Endothelial cell of umbilical vein (primary cell): ENCODE measurements at regions not wholly inside any gene's neighbourhood (a gene's known extent, or its start where the extent isn't known, plus 50 kb on each side); places are given as distances from the start of the nearest gene placed in this dataset.

ENCODE experiments used
- BruUV-seq: library from RNA; stranded (reverse); fragments of 400-500 nt; replicated peaks from 2 replicates; lab custom pipeline; 2021; lab: Mats Ljungman, UMichigan
- CTCF ChIA-PET: fragments of 300-600, 350-600 bp; sonication (Branson Sonifier 250); formaldehyde crosslinking; loops from one replicate; lab custom pipeline; 2021; ENCODE audit warnings: antibody characterized with exemption, inconsistent platforms; lab: Charles Lee
- POLR2A ChIA-PET: fragments of 300-600, 350-600 bp; sonication (Branson Sonifier 250); formaldehyde crosslinking; loops from one replicate; lab custom pipeline; 2021; ENCODE audit warnings: antibody characterized with exemption, inconsistent platforms; lab: Charles Lee
- DNase-seq: peaks from one replicate; pipeline ENCODE4 v3.0.0-alpha.2; 2011; ENCODE audit warnings: low read depth, low spot score
- FAIRE-seq: peaks from 2 replicates; lab custom pipeline; 2011; peaks lifted over from hg19 to GRCh38; lab: Jason Lieb, UNC
- H2AFZ ChIP-seq: 2 replicates; pipeline ENCODE4 v1.6.0; 2012; ENCODE audit warnings: low read depth, low read length, control low read depth, inconsistent platforms
- H3K27ac ChIP-seq: 2 replicates; pipeline ENCODE4 v1.5.1; 2011; ENCODE audit warnings: low read depth, mild to moderate bottlenecking, control low read depth, low read length, moderate library complexity; ENCODE audit not compliant: insufficient read depth
- H3K27me3 ChIP-seq, 2 experiments: 2 replicates each; pipeline versions ENCODE4 v1.6.0 to v1.6.1; 2011; ENCODE audit warnings: low read length in 2 of 2, mixed read lengths in 1 of 2; ENCODE audit not compliant: control insufficient read depth in 2 of 2, insufficient read depth in 2 of 2
- H3K36me3 ChIP-seq, 2 experiments: 2 replicates in 1 of 2; 3 replicates in 1 of 2; pipeline ENCODE4 v1.5.1; 2011; ENCODE audit warnings: low read length in 2 of 2, mild to moderate bottlenecking in 1 of 2, moderate library complexity in 1 of 2; ENCODE audit not compliant: control insufficient read depth in 2 of 2, insufficient read depth in 2 of 2; ENCODE audit errors: extremely low read depth in 1 of 2
- H3K4me1 ChIP-seq: 3 replicates; pipeline ENCODE4 v1.5.1; 2011; ENCODE audit warnings: mild to moderate bottlenecking, low read length; ENCODE audit not compliant: control insufficient read depth, insufficient read depth; ENCODE audit errors: extremely low read depth
- H3K4me2 ChIP-seq: 2 replicates; pipeline ENCODE4 v1.6.1; 2011; ENCODE audit warnings: low read length, control low read depth, mixed read lengths; ENCODE audit not compliant: insufficient read depth
- H3K4me3 ChIP-seq, 3 experiments: fragments of 200-600 bp in 1 of 3; sonication (generic), shearing (Covaris generic) in 1 of 3; replicated peaks in 1 of 3; 2 replicates each; pipeline ENCODE4 v1.5.1; 2011 to 2016; ENCODE audit warnings: control low read depth in 3 of 3, low read length in 3 of 3, mild to moderate bottlenecking in 2 of 3, inconsistent platforms in 1 of 3, low read depth in 1 of 3, moderate library complexity in 1 of 3; ENCODE audit not compliant: insufficient read depth in 1 of 3
- H3K79me2 ChIP-seq: 2 replicates; pipeline ENCODE4 v1.6.0; 2012; ENCODE audit warnings: low read length, inconsistent platforms; ENCODE audit not compliant: control insufficient read depth, insufficient read depth
- H3K9ac ChIP-seq: replicated peaks from 2 replicates; pipeline ENCODE3; 2011; ENCODE audit warnings: low read length, control low read depth; ENCODE audit not compliant: insufficient read depth; ENCODE audit errors: extremely low read depth
- H3K9me1 ChIP-seq: replicated peaks from 3 replicates; pipeline ENCODE4 v1.6.0; 2011; ENCODE audit warnings: mild to moderate bottlenecking, low read length; ENCODE audit not compliant: control insufficient read depth, insufficient read depth; ENCODE audit errors: extremely low read depth
- H3K9me3 ChIP-seq: replicated peaks from 2 replicates; pipeline ENCODE4 v1.5.1; 2012; ENCODE audit warnings: low read length, inconsistent platforms; ENCODE audit not compliant: control insufficient read depth, insufficient read depth
- H4K20me1 ChIP-seq: replicated peaks from 2 replicates; pipeline ENCODE3; 2011; ENCODE audit warnings: mild to moderate bottlenecking, low read length; ENCODE audit not compliant: control insufficient read depth, insufficient read depth; ENCODE audit errors: extremely low read depth
- CTCF ChIP-seq, 2 donors: IDR thresholded peaks; 1 replicate in 1 of 2; 2 replicates in 1 of 2; pipeline ENCODE4 v1.5.1; 2011; ENCODE audit warnings: low read length in 2 of 2, mild to moderate bottlenecking in 2 of 2, moderate library complexity in 2 of 2, control low read depth in 1 of 2, inconsistent platforms in 1 of 2, low read depth in 1 of 2; ENCODE audit not compliant: insufficient read depth in 1 of 2; ENCODE audit errors: extremely low read depth in 1 of 2
- EZH2 ChIP-seq: IDR thresholded peaks from 2 replicates; pipeline ENCODE4 v1.6.1; 2012; ENCODE audit warnings: borderline replicate concordance, low read depth, mild to moderate bottlenecking, moderate library complexity, low read length, inconsistent platforms; ENCODE audit not compliant: severe bottlenecking
- dilution Hi-C: fragments of 300-500 bp; cut with MboI; formaldehyde crosslinking; loops from one replicate; pipeline ENCODE4 v1.15.0; 2019; ENCODE audit warnings: low sequenced_read_pairs; ENCODE audit not compliant: extremely low pct_ligation_motif_present
- intact Hi-C: fragments of 100-400 bp; cut with micrococcal nuclease; formaldehyde crosslinking; loops from one replicate; pipeline ENCODE4 v1.10.0; 2022

- ChIA-PET POLR2A (no interaction called here), CTCF (interaction anchor here (0.8 to 2.9 kb wide), 2 partner anchors 19 to 21 kb away, joined by 3 to 11 read pairs; no protein-coding TSS in a partner anchor)
- Histone ChIP-seq H3K9me3 (no peaks in the 10 kb centered on the region), H3K79me2 (no peaks in the 10 kb centered on the region), H3K4me3 (no peak overlapping the region), H3K36me3 (no peaks in the 10 kb centered on the region), H3K27me3 (no peaks in the 10 kb centered on the region), H3K27ac (no peak overlapping the region), H4K20me1 (no peaks in the 10 kb centered on the region), H3K9ac (no peak overlapping the region), H2AFZ (no peak overlapping the region), H3K9me1 (no peaks in the 10 kb centered on the region), H3K4me2 (no peak overlapping the region), H3K4me1 (no peaks in the 10 kb centered on the region)
- intact Hi-C loops = no loop called here
- TF ChIP-seq CTCF (IDR thresholded peaks at IDR 0.05; ENCODE audit: extremely low read depth in 1 of 2, insufficient read depth in 1 of 2, low read depth in 1 of 2, low read length in 2 of 2) (no peak), EZH2 (no peak)
- no TSS peak for BruUV-seq
- DNase-seq (no peak), FAIRE-seq (no peak)
- dilution Hi-C loops = no loop called here
Observed at GRCh38 chr4:15376594-15376993, 51.2 kb upstream of the C1QTNF7 start.
